HG03457 (cell line): ENCODE measurements at regions not wholly inside any gene's neighbourhood (a gene's known extent, or its start where the extent isn't known, plus 50 kb on each side); places are given as distances from the start of the nearest gene placed in this dataset.
"Not testable (repeated sequence)": the region's sequence is repeated elsewhere in the genome, so short reads cannot be mapped to it uniquely, and the experiment has no call there.

Source experiments
- ATAC-seq: cut with Tn5 transposase; IDR thresholded peaks from one replicate; pipeline ENCODE4 v1.9.1; 2021; ENCODE audit warnings: moderate number of reproducible peaks; ENCODE audit not compliant: unreplicated experiment

DNA sequence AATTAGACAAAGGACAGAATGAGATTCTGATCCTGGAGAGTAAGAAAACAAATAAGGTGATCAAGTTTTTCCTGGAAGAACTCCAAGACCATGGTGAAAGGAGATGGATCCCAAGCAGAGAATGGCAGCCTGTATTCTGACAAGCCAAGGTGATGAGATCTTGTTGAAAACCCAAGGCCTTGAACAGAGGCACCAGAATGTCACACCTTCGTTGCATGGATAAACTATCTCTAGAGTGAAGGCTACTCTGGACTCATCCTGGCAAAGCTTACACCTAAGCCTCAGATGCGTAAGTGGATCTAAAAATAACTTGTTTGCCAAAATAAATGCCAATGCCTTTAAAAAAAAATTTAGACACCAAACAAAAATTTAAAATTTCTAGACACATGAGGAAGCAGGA, 605.9 kb downstream of the ETNK1 start:
- ATAC-seq: no peak

DNA sequence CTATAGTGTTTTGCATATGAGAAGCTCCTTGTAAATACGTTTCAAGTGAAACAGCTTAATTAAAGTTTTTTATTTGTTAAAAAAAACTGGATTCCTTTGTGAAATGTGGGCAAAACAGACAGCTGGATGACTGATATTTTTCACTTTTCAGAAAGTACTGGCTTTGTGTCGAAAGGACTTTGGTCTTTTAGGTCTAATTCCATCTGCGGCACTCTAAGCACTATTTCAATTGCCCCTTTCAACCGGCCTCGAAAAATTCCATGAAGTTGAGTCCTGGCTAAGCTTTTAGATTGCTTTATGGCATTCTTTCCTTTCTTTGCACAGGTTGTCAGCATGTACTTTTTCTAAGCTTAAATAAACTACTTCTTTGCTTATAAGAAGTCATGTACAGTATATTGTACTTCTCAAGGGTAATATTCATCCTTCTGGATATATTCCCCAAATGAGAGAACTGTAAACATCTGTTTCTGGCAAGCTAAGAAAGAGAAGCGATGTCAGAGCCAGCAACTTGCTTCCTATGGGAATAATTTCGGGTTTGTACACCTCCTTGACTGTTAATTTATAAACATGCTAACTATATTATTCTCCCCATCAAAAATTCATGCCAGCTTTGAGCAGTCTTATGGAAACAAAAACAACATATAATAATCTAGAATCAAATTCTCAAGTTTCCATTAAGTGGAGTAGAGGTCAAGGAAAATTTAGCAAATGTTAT, 611.3 kb downstream of the ETNK1 start:
- no peak for ATAC-seq

- no peak for ATAC-seq
Measured at GRCh38 chr12:23236811-23237210, 611.8 kb downstream of the ETNK1 start.

- ATAC-seq: no peak
Measured at GRCh38 chr12:23238190-23238589, 613.2 kb downstream of the ETNK1 start.

- no peak for ATAC-seq
Measured at GRCh38 chr12:23238957-23239356, 614.0 kb downstream of the ETNK1 start.

DNA sequence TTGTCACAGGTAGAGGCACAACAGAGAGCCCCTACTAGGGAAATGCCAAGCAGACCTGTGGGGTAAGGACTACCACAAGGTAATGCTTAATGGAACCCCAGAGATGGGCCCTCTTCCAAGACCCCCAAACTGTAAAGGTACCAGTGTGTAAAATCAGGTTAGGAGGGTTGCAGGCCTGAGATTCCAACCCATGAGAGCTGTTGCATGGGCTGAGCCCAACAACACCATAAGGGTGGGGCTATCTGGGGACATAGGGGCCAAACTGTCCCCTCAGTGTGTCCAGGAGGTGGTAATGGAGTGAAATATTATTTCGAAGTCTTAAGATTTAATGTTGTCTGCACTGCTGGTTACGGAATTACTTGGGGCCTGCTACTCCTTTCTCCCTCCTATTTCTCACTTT, 620.2 kb downstream of the ETNK1 start:
- no peak for ATAC-seq

DNA sequence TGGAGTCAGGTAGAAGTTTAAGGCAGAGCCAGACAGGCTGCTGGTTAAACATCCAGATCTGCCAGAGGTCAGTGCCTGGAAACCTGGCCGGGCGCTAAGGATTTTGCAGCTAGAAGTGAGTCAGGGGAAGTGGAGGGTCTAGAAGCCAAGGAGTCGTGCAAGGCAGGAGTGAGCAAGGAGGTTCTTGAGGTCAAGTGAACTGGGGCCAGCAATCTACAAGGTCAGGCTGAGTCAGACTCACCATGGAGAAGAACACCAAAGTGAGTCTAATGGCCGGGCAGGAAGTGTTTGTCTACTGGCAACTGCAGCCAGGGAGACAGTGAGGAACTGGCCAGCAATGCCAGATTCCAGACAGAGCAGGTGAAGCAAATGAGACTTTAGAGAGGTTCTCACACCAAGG, 628.2 kb downstream of the ETNK1 start:
- ATAC-seq: no peak

- not testable (repeated sequence) for ATAC-seq
Measured at GRCh38 chr12:23253910-23254309, 628.9 kb downstream of the ETNK1 start.

- ATAC-seq: no peak
Measured at GRCh38 chr12:23259558-23259957, 634.6 kb downstream of the ETNK1 start.

- no peak for ATAC-seq
Measured at GRCh38 chr12:23262670-23263069, 637.7 kb downstream of the ETNK1 start.

DNA sequence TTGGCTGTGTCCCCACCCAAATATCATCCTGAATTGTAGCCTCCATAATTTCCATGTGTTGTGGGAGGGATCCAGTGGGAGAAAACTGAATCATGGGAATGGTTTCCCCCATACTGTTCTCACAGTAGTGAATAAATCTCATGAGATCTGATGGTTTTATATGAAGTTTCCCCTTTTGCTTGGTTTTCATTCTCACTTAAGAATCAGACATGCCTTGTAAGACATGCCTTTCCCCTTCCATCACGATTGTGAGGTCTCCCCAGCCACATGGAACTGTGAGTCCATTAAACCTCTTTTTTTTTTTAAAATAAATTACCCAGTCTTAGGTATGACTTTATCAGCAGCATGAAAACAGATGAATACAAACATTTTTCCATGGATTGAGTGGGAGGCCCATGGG, 652.9 kb downstream of the ETNK1 start:
- ATAC-seq: no peak

- no peak for ATAC-seq
Measured at GRCh38 chr12:23281295-23281694, 656.3 kb downstream of the ETNK1 start.

GRCh38 chr12:23282701-23283100, 657.7 kb downstream of the ETNK1 start:
- no peak for ATAC-seq

DNA sequence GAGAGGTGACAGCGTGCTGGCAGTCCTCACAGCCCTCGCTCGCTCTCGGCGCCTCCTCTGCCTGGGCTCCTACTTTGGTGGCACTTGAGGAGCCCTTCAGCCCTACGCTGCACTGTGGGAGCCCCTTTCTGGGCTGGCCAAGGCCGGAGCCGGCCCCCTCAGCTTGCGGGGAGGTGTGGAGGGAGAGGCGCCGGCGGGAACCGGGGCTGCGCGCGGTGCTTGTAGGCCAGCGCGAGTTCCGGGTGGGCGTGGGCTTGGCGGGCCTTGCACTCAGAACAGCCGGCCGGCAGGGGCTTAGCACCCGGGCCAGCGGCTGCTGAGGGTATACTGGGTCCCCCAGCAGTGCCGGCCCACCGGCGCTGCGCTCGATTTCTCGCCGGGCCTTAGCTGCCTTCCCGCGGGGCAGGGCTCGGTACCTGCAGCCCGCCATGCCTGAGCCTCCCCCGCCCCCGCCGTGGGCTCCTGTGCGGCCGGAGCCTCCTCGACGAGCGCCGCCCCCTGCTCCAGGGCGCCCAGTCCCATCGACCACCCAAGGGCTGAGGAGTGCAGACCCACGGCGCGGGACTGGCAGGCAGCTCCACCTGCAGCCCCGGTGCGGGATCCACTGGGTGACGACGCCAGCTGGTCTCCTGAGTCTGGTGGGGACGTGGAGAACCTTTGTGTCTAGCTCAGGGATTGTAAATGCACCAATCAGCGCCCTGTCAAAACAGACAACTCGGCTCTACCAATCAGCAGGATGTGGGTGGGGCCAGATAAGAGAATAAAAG, 661.0 kb downstream of the ETNK1 start:
- not testable (repeated sequence) for ATAC-seq

GRCh38 chr12:23290627-23291330, 658.7 kb downstream of the SOX5 start:
- ATAC-seq: no peak

DNA sequence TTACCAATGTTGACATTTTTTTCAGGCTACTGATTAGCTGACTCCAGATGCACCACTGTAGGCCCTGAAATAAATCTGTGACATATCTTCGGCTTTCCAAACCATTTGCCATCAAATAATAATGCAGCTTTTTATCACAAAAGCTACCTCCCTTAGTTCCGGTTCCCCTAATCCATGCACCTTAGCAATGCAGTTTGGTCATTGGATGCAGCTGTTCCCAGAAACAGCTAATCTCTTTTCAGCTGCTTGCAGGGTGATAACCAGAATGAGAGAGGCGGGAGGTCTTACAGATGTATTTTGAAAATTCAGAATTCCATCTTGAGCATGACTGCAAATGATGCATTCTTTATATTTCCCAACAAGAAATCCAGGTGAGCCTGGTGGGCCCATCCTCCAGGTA, 646.2 kb downstream of the SOX5 start:
- no peak for ATAC-seq

DNA sequence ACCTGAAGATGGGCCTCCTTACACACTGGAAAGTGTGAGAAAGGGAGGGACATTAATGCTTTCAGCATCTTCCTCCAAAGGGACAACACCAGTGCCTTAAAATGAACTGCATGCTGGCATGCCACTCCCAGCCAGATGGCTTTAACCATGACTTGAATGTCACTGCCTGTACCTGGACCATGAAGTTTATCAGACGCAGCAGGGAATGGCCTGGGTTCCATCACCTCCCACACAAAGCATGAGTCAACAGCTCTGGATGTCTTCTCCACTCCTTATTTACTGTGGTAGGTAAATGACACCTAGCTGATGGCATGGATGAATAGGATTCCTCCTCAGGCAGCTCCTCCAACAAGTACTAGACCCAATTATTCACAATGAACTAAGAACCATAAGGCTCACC, 645.6 kb downstream of the SOX5 start:
- no peak for ATAC-seq

GRCh38 chr12:23333938-23334337, 615.5 kb downstream of the SOX5 start:
- no peak for ATAC-seq

- no peak for ATAC-seq
Measured at GRCh38 chr12:23335593-23335992, 613.9 kb downstream of the SOX5 start.

DNA sequence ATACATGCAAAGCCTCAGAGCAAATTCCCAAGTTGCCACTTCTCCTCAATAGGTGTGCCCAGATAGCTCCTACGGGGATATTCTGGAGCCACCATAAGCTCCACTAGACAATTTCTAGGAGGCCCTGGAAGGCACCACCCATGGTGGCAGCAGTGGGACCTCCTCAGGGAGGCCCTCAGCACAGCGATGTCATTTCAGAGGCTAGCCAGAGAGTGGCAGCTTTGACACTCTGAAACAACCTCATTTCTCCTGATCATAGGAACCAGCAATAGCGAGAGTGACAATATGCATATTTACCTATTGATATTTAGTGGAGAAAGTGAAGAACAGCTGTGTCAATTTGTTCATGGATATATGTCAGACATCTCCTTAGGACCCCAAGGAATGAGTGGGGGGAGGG, 612.3 kb downstream of the SOX5 start:
- no peak for ATAC-seq

DNA sequence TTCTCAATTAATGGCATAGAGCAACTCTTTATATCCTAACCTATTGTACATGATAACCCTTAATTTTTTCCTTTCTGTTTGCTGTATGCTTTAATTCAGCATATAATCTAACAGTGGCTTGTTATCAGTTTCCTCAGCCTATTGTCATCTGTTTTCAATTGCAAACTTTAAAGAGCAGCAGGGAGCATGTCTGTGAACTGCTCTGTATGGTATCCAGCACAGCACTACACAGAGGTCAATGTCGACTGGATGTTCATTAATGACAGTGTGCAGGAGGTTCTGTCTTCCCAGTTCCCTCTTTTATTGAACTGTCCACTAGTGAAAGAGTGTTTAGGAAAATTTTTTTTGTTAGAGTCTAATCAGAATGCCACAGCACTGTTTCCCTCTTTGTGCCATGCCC, 609.1 kb downstream of the SOX5 start:
- ATAC-seq: no peak

DNA sequence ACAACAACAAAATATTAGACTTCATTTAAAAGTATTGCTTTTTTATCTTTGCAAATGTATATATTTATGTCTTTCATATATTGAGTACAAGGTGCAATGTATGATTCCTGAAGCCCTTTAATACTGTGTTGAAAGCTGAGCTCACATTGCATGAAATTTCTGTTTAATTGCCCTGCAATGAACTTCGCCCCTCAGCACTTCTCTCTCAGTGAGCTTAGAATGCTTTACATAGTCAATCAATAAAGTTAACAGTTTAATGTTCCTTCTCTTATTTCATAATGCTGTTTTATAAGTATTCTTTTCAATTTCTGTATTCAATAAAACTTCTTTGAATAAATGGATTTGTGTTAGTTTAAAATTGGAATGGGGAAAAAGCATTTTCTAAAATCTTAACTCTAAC, 607.1 kb downstream of the SOX5 start:
- ATAC-seq: no peak
